Gastroesophageal sphincter (tissue), 4 donors: ENCODE measurements at regions not wholly inside any gene's neighbourhood (a gene's known extent, or its start where the extent isn't known, plus 50 kb on each side); places are given as distances from the start of the nearest gene placed in this dataset.

Experiments used
- ATAC-seq: fragments of 150-250 bp; one replicate; pipeline ENCODE4 v1.9.1; 2016; ENCODE audit warnings: mild to moderate bottlenecking, moderate library complexity
- H3K27ac ChIP-seq, 4 donors: fragments of 200-600 bp; sonication (generic) in 3 of 4; 1 replicate in 3 of 4; 2 replicates in 1 of 4; pipeline ENCODE4 v1.5.1; 2016 to 2019
- H3K27me3 ChIP-seq: fragments of 200-600 bp; sonication (generic); one replicate; pipeline ENCODE4 v1.5.1; 2019
- H3K36me3 ChIP-seq, 2 donors: fragments of 200-600 bp; sonication (generic); one replicate each; pipeline ENCODE4 v1.5.1; 2019; ENCODE audit warnings: control low read depth in 1 of 2
- H3K4me1 ChIP-seq, 3 donors: fragments of 200-600 bp; sonication (generic); 1 replicate in 2 of 3; 2 replicates in 1 of 3; pipeline ENCODE4 v1.5.1; 2016 to 2019; ENCODE audit warnings: control low read depth in 2 of 3
- H3K4me3 ChIP-seq, 2 donors: fragments of 200-600 bp; sonication (generic); one replicate each; pipeline ENCODE4 v1.5.1; 2019; ENCODE audit warnings: mild to moderate bottlenecking in 1 of 2, moderate library complexity in 1 of 2
- H3K9me3 ChIP-seq, 3 donors: fragments of 200-600 bp; sonication (generic); one replicate each; pipeline ENCODE4 v1.5.1; 2017 to 2019; ENCODE audit warnings: control low read depth in 2 of 3
- EP300 ChIP-seq: sonication (generic); formaldehyde crosslinking; IDR thresholded peaks from one replicate; pipeline ENCODE4 v1.6.1; 2017; ENCODE audit warnings: antibody characterized with exemption, mild to moderate bottlenecking
- POLR2A ChIP-seq, 2 donors: fragments of 450-650 bp; IDR thresholded peaks; one replicate each; pipeline ENCODE4 v1.6.1; 2017; ENCODE audit warnings: antibody characterized with exemption in 2 of 2, mild to moderate bottlenecking in 2 of 2, moderate library complexity in 1 of 2
- POLR2AphosphoS5 ChIP-seq: sonication (generic); formaldehyde crosslinking; IDR thresholded peaks from one replicate; pipeline ENCODE4 v1.6.1; 2017; ENCODE audit warnings: antibody characterized with exemption
- WGBS, 2 donors: methylation state at CpG; one replicate each; pipeline ENCODE4 v1.1.5; 2018; ENCODE audit warnings: low coverage in 1 of 2; 5-methylcytosine and 5-hydroxymethylcytosine counted together
- TF ChIP-seq, protein P1 (sequence below), 4 experiments: fragments of 200-600 bp in 2 of 4; fragments of 450-650 bp in 2 of 4; sonication (generic) in 1 of 4; IDR thresholded peaks; one replicate each; pipeline ENCODE4 v1.5.1; 2017 to 2019; ENCODE audit warnings: antibody characterized with exemption in 4 of 4, mild to moderate bottlenecking in 2 of 4, moderate library complexity in 2 of 4

DNA sequence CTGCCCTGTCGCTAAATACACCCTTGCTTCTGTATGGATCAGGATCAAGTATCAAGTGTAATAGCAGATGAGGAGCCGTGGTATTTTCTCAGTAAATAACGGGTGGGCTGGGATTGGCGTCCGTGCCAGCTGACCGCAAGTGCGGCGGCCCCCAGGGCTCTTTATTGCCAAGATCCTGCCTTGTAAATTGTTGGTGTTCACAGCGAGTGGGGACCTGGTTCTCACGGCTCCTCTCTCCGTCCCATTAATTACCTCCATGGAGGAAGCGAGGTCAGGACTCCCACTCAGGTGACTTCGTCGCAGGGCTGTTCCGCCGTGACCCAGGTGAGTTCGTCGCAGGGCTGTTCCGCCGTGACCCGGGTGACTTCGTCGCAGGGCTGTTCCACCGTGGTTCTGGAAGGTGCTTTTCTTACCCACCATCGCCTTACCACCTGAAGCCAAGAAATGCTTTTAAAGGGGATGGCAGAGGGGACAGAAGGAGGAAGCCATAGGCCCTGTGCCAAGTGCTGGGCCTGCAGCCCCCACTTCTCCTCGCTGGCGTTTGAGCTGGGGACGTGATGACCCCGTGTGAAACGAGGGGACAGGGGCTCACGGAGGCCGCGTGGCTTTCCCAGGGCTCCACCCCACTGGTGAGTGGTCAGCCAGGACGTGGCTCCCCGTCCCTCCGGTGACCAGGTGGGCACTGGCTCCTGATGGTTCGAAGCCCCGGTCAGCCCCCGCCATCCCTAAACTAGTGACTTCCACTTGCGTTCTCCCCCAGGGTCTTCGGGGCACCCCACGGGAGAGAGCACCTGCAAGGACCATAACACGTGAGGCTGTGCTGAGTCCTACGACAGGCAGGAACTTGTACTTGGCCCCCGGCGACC is 118.4 kb downstream of the TWIST2 start:
- Histone ChIP-seq H3K27me3 (peaks cover 13% of the 10 kb centered on the region), H3K9me3 (no peaks in the 10 kb centered on the region), H3K27ac (no peak overlapping the region), H3K4me3 (no peak overlapping the region), H3K36me3 (no peaks in the 10 kb centered on the region), H3K4me1 (peaks cover 0 to 6% (median 0%) of the 10 kb centered on the region in 3 donors)
- 83 to 90% methylated on average over 3 to 13 of the region's 46 CpGs for WGBS, 2 donors
- TF ChIP-seq, protein P1, sequence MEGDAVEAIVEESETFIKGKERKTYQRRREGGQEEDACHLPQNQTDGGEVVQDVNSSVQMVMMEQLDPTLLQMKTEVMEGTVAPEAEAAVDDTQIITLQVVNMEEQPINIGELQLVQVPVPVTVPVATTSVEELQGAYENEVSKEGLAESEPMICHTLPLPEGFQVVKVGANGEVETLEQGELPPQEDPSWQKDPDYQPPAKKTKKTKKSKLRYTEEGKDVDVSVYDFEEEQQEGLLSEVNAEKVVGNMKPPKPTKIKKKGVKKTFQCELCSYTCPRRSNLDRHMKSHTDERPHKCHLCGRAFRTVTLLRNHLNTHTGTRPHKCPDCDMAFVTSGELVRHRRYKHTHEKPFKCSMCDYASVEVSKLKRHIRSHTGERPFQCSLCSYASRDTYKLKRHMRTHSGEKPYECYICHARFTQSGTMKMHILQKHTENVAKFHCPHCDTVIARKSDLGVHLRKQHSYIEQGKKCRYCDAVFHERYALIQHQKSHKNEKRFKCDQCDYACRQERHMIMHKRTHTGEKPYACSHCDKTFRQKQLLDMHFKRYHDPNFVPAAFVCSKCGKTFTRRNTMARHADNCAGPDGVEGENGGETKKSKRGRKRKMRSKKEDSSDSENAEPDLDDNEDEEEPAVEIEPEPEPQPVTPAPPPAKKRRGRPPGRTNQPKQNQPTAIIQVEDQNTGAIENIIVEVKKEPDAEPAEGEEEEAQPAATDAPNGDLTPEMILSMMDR (IDR thresholded peaks at IDR 0.05) = no peak
- TF ChIP-seq POLR2A (IDR thresholded peaks at IDR 0.05) (no peak), POLR2AphosphoS5 (no peak), EP300 (no peak)
- no peak for ATAC-seq

DNA sequence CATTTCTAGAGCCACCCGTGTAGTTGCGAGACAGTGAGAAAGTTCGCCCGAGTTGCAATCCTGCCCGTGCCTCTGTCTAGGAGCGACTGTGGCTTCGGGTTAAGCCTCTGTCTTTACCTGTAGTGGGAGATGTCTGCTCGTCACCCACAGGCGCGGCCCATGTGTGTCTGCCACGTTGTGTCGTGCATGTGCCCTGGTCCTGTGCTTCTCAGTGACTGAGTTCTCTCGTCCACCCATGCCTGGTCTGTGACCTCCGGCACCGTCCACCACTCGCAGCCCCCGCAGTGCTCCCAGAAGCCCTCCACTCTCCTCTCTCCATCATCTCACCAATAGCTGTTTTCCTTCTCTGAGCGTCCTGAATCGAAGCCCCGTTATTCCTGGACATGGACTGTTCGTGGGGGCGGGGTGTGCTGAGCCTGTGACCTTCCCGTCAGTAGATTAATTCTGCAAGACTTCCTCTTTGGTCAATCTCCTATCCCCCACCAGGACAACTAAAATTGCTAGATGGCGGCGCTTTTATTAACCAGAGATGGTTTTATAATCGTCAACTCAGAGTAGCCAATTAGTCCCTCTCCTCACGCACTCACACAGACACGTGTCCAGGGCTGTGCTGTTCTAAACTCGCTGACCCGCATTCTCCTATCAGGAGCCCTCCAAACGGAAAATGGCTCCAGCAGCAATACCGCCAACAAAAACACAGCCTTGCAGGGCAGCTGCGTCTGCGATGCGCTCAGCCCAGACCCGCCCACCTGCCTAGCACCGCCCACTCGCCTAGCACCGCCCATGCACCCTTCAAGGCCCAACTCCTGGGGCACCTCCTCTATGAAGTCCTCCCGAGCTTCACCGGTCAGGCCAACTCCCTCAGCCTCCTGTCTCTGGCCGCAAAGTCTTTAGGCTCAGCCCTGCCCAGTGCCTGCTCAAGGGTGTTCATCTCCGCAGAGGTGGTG is 119.4 kb downstream of the TWIST2 start:
- ATAC-seq = no peak
- TF ChIP-seq, protein P1 (IDR thresholded peaks at IDR 0.05) = no peak
- no peak for TF ChIP-seq EP300
- no peak for TF ChIP-seq POLR2A (IDR thresholded peaks at IDR 0.05)
- TF ChIP-seq POLR2AphosphoS5 = no peak
- Histone ChIP-seq H3K36me3 (no peaks in the 10 kb centered on the region), H3K4me3 (no peak overlapping the region), H3K27ac (no peak overlapping the region), H3K4me1 (peaks cover 0 to 6% (median 0%) of the 10 kb centered on the region in 3 donors), H3K27me3 (peaks cover 19% of the 10 kb centered on the region), H3K9me3 (no peaks in the 10 kb centered on the region)
- WGBS, 2 donors = 84 to 94% methylated on average over 14 to 27 of the region's 43 CpGs

DNA sequence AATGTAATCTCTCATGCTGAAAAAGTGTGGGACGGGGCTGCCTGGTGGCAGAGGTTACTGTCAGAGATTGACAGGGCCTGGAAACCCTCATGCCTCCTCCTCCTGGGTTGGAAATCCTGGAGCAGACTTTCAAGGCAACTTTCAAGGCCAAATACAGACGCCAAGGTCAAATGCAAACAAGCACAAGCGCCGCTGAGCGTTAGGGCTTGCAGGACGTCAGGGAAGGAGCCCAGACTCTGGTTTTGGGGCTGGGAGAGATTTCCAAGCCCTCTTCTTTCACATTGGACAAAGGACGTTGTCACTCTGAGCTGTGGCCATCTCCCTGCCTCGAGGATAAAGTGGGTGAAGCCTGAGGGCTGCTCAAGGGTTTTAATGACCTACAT is 120.1 kb downstream of the TWIST2 start:
- 72% methylated on average over 2 of the region's 8 CpGs; no CpG with 5 or more reads in 1 of the 2 donors for WGBS, 2 donors
- no peak for ATAC-seq
- Histone ChIP-seq H3K27ac (no peak overlapping the region), H3K36me3 (no peaks in the 10 kb centered on the region), H3K27me3 (peaks cover 19% of the 10 kb centered on the region), H3K4me3 (no peak overlapping the region), H3K9me3 (no peaks in the 10 kb centered on the region), H3K4me1 (peaks cover 0 to 8% (median 0%) of the 10 kb centered on the region in 3 donors)
- TF ChIP-seq, protein P1 (IDR thresholded peaks at IDR 0.05) = no peak
- TF ChIP-seq EP300 (no peak), POLR2A (IDR thresholded peaks at IDR 0.05) (no peak), POLR2AphosphoS5 (no peak)

DNA sequence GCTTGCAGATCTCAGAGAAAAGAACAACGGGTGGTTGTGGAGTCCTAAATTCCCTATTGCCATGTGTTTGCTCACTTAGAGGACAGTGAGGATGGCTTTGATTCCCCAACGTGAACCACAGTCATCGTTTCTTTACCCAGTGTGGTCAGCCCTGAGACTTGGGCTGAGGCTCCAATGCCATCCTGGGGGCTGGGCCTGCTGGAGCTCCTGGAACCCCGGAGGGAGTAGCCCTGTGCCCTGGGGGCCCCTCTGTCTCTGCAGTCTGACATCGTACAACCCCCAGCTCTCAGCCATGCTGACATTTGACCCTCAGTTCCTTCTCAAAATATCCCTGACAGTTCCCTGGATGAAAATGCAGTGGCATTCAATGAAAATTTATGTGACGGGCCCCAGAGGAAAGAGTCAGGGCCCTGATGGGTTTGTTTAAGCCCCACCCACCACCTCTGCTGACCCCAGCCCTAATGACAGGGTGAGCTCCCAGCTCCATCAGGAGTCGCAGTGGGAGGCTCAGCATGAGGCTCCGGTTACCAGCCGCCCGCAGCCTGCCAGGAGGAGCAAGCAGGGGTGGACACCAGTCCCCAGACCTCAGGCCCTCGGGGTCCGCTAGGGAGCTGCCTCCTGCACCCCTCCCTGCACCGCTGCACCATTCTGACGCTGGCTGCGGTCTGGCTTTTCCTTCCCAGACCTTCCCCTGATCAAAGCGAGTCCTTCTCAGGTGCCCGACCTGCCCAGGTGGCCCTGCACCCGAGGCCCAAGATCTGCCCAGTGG is 120.9 kb downstream of the TWIST2 start:
- TF ChIP-seq POLR2A (IDR thresholded peaks at IDR 0.05) (no peak), EP300 (no peak), POLR2AphosphoS5 (no peak)
- TF ChIP-seq, protein P1 (IDR thresholded peaks at IDR 0.05) = no peak
- H3K36me3 ChIP-seq = no peaks in the 10 kb centered on the region
- no peaks in the 10 kb centered on the region for H3K9me3 ChIP-seq
- peaks cover 0 to 17% (median 2%) of the 10 kb centered on the region in 3 donors for H3K4me1 ChIP-seq
- H3K27ac ChIP-seq = no peak overlapping the region
- no peak for ATAC-seq
- peaks cover 19% of the 10 kb centered on the region for H3K27me3 ChIP-seq
- 58 to 65% methylated on average over 5 to 10 of the region's 18 CpGs for WGBS, 2 donors
- no peak overlapping the region for H3K4me3 ChIP-seq
